Sigmoid colon (tissue), 6 donors: ENCODE measurements at regions not wholly inside any gene's neighbourhood (a gene's known extent, or its start where the extent isn't known, plus 50 kb on each side); places are given as distances from the start of the nearest gene placed in this dataset.
"Not testable (repeated sequence)": the region's sequence is repeated elsewhere in the genome, so short reads cannot be mapped to it uniquely, and the experiment has no call there.

Experiments
- DNase-seq: peaks from one replicate; pipeline ENCODE4 v3.0.0-alpha.2; 2019
- H3K27ac ChIP-seq, 4 donors: fragments of 200-600 bp; sonication (generic); one replicate each; pipeline ENCODE4 v1.5.1; 2016 to 2019; ENCODE audit warnings: mild to moderate bottlenecking in 1 of 4
- H3K27me3 ChIP-seq, 3 donors: fragments of 200-600 bp; sonication (generic); one replicate each; pipeline ENCODE4 v1.5.1; 2019; ENCODE audit warnings: mild to moderate bottlenecking in 1 of 3
- H3K36me3 ChIP-seq, 4 donors: fragments of 200-600 bp; sonication (generic); one replicate each; pipeline ENCODE4 v1.5.1; 2016 to 2019
- H3K4me1 ChIP-seq, 4 donors: fragments of 200-600 bp; sonication (generic); one replicate each; pipeline ENCODE4 v1.5.1; 2017 to 2019
- H3K4me3 ChIP-seq, 4 donors: fragments of 200-600 bp; sonication (generic); one replicate each; pipeline ENCODE4 v1.5.1; 2017 to 2019; ENCODE audit warnings: mild to moderate bottlenecking in 2 of 4, moderate library complexity in 1 of 4
- H3K9me3 ChIP-seq, 4 donors: fragments of 200-600 bp in 3 of 4; sonication (generic) in 3 of 4; one replicate each; pipeline versions ENCODE4 v1.5.1 to v1.6.1; 2013 to 2019
- WGBS, 2 donors: extraction: QIAGEN DNeasy Blood & Tissue Kit; methylation state at CpG; one replicate each; pipeline ENCODE4 v1.1.7; 2013; 5-methylcytosine and 5-hydroxymethylcytosine counted together
- intact Hi-C: fragments of 100-400 bp; cut with DNase I; formaldehyde crosslinking; loops from one replicate; pipeline ENCODE4 v1.15.1; 2023
- donor health status: healthy with polysubstance abuse.
- donor health status: healthy.

- H3K36me3 ChIP-seq, intact Hi-C loops, H3K27ac ChIP-seq, DNase-seq, H3K27me3 ChIP-seq, H3K4me3 ChIP-seq, H3K4me1 ChIP-seq, H3K9me3 ChIP-seq: not testable (repeated sequence)
- WGBS, 2 donors = 93% methylated on average over 2 of the region's 5 CpGs; no CpG with 5 or more reads in 1 of the 2 donors
These were observed 73.5 kb downstream of the NPIPA8 start for GRCh38 chr16:18263046-18263445.

- H3K36me3 ChIP-seq, DNase-seq, H3K27ac ChIP-seq, H3K4me1 ChIP-seq, intact Hi-C loops, H3K4me3 ChIP-seq, H3K27me3 ChIP-seq, H3K9me3 ChIP-seq: not testable (repeated sequence)
- WGBS, 2 donors = 80% methylated on average over 2 of the region's 2 CpGs; no CpG with 5 or more reads in 1 of the 2 donors
These were observed 74.7 kb downstream of the NPIPA8 start for GRCh38 chr16:18261848-18262247.

- intact Hi-C loops, H3K36me3 ChIP-seq, H3K9me3 ChIP-seq, H3K4me1 ChIP-seq, DNase-seq, H3K27me3 ChIP-seq, H3K27ac ChIP-seq, H3K4me3 ChIP-seq: not testable (repeated sequence)
- WGBS, 2 donors = 8% methylated on average over 4 of the region's 10 CpGs; no CpG with 5 or more reads in 1 of the 2 donors
These were observed 76.9 kb downstream of the NPIPA8 start for GRCh38 chr16:18259496-18260176.

- H3K27me3 ChIP-seq, H3K9me3 ChIP-seq, DNase-seq, H3K27ac ChIP-seq, H3K4me1 ChIP-seq, intact Hi-C loops, H3K4me3 ChIP-seq, H3K36me3 ChIP-seq: not testable (repeated sequence)
- WGBS, 2 donors = 100% methylated on average over 2 of the region's 5 CpGs; no CpG with 5 or more reads in 1 of the 2 donors
These were observed 83.6 kb downstream of the NPIPA8 start for GRCh38 chr16:18252943-18253342.

- WGBS, 2 donors = 36 to 45% methylated on average over 7 to 9 of the region's 13 CpGs
- H3K27me3 ChIP-seq, H3K4me3 ChIP-seq, DNase-seq, intact Hi-C loops, H3K27ac ChIP-seq, H3K4me1 ChIP-seq, H3K9me3 ChIP-seq, H3K36me3 ChIP-seq: not testable (repeated sequence)
These were observed 106.0 kb downstream of the NPIPA8 start for GRCh38 chr16:18230505-18230904.

GRCh38 chr16:18222054-18223009 is 114.2 kb downstream of the NPIPA8 start:
- DNase-seq, H3K4me1 ChIP-seq, intact Hi-C loops, H3K9me3 ChIP-seq, H3K36me3 ChIP-seq, H3K4me3 ChIP-seq, H3K27ac ChIP-seq, H3K27me3 ChIP-seq: not testable (repeated sequence)
- 52 to 61% methylated on average over 13 to 14 of the region's 24 CpGs for WGBS, 2 donors

GRCh38 chr16:18217741-18218140 is 118.8 kb downstream of the NPIPA8 start:
- DNase-seq, H3K36me3 ChIP-seq, H3K9me3 ChIP-seq, H3K4me3 ChIP-seq, H3K27me3 ChIP-seq, H3K4me1 ChIP-seq, intact Hi-C loops, H3K27ac ChIP-seq: not testable (repeated sequence)
- 41 to 48% methylated on average over 7 of the region's 9 CpGs for WGBS, 2 donors

GRCh38 chr16:18216814-18217213 is 119.7 kb downstream of the NPIPA8 start:
- not testable (repeated sequence) for H3K4me1 ChIP-seq, H3K4me3 ChIP-seq
- WGBS, 2 donors = 10 to 28% methylated on average over 8 of the region's 9 CpGs

GRCh38 chr16:18213810-18214209 is 122.7 kb downstream of the NPIPA8 start:
- WGBS, 2 donors = 63 to 69% methylated on average over 4 of the region's 4 CpGs
- DNase-seq, H3K4me1 ChIP-seq, H3K36me3 ChIP-seq, H3K9me3 ChIP-seq, H3K27me3 ChIP-seq, H3K27ac ChIP-seq, H3K4me3 ChIP-seq, intact Hi-C loops: not testable (repeated sequence)

More at GRCh38 chr16:18216814-18217213, 119.7 kb downstream of the NPIPA8 start:
- H3K36me3 ChIP-seq, intact Hi-C loops, H3K27ac ChIP-seq, DNase-seq, H3K9me3 ChIP-seq, H3K27me3 ChIP-seq: not testable (repeated sequence)

GRCh38 chr16:18211505-18211904 is 125.0 kb downstream of the NPIPA8 start:
- intact Hi-C loops, H3K9me3 ChIP-seq, H3K36me3 ChIP-seq, H3K27ac ChIP-seq, DNase-seq, H3K27me3 ChIP-seq, H3K4me3 ChIP-seq, H3K4me1 ChIP-seq: not testable (repeated sequence)
- 89 to 96% methylated on average over 3 of the region's 4 CpGs for WGBS, 2 donors

- H3K4me1 ChIP-seq, H3K4me3 ChIP-seq, H3K27me3 ChIP-seq, H3K36me3 ChIP-seq, H3K9me3 ChIP-seq, intact Hi-C loops, H3K27ac ChIP-seq, DNase-seq: not testable (repeated sequence)
- WGBS, 2 donors = no CpG with 5 or more reads among the region's 1 CpG
These were observed 131.8 kb downstream of the NPIPA8 start for GRCh38 chr16:18204786-18205185.

GRCh38 chr16:18204309-18204708 is 132.2 kb downstream of the NPIPA8 start:
- DNase-seq, H3K27ac ChIP-seq, H3K9me3 ChIP-seq, H3K36me3 ChIP-seq, intact Hi-C loops, H3K4me1 ChIP-seq, H3K27me3 ChIP-seq, H3K4me3 ChIP-seq: not testable (repeated sequence)
- 78 to 91% methylated on average over 2 to 3 of the region's 3 CpGs for WGBS, 2 donors

GRCh38 chr16:18201511-18201910 is 135.0 kb downstream of the NPIPA8 start:
- H3K4me1 ChIP-seq, H3K4me3 ChIP-seq, H3K9me3 ChIP-seq, DNase-seq, H3K36me3 ChIP-seq, intact Hi-C loops, H3K27ac ChIP-seq, H3K27me3 ChIP-seq: not testable (repeated sequence)
- WGBS, 2 donors = 86 to 89% methylated on average over 3 of the region's 3 CpGs
